BLaER1 (cell line): ENCODE measurements at regions not wholly inside any gene's neighbourhood (a gene's known extent, or its start where the extent isn't known, plus 50 kb on each side); places are given as distances from the start of the nearest gene placed in this dataset.
"Not testable (repeated sequence)": the region's sequence is repeated elsewhere in the genome, so short reads cannot be mapped to it uniquely, and the experiment has no call there.

Source experiments
- H3K27ac ChIP-seq: shearing (Covaris generic); formaldehyde crosslinking; 2 replicates; pipeline ENCODE4 v1.8.1; 2022
- H3K27me3 ChIP-seq: shearing (Covaris generic); formaldehyde crosslinking; 2 replicates; pipeline ENCODE4 v1.8.1; 2022
- H3K36me3 ChIP-seq: shearing (Covaris generic); formaldehyde crosslinking; 2 replicates; pipeline ENCODE4 v1.8.1; 2022
- H3K4me1 ChIP-seq: shearing (Covaris generic); formaldehyde crosslinking; 2 replicates; pipeline ENCODE4 v1.8.1; 2022
- H3K4me2 ChIP-seq: shearing (Covaris generic); formaldehyde crosslinking; 2 replicates; pipeline ENCODE4 v1.8.1; 2022
- H3K4me3 ChIP-seq: shearing (Covaris generic); formaldehyde crosslinking; 2 replicates; pipeline ENCODE4 v1.8.1; 2022
- H3K9ac ChIP-seq: shearing (Covaris generic); formaldehyde crosslinking; 2 replicates; pipeline ENCODE4 v1.8.1; 2022
- H3K9me3 ChIP-seq: shearing (Covaris generic); formaldehyde crosslinking; 2 replicates; pipeline ENCODE4 v1.8.1; 2022
- H4K20me1 ChIP-seq: shearing (Covaris generic); formaldehyde crosslinking; 2 replicates; pipeline ENCODE4 v1.8.1; 2022
- Cebpa-rat ChIP-seq: shearing (Covaris generic); IDR thresholded peaks from 2 replicates; pipeline ENCODE4 v1.8.1; 2022

DNA sequence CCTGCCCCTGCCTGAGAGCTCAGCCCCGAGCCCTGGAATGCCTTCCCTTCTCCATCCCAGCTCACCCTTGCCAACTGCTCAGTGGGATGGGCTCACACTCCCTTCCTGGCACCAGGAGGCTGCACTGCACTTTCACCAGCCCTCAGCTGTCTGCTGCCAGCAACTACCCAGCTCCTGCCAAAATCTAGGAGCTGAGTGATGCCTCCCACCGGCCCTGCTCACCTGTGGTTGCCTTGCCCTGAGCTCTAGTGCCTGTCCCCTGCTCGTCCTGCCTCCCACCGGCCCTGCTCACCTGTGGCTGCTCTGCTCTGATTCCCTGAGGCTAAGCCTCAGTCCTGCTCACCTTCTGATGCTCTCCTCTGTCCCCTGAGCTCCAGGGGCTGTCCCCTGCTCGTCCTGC, 119.8 kb downstream of the TMEM121 start:
- H3K9ac ChIP-seq = no peak overlapping the region
- H3K4me1 ChIP-seq = peaks cover 23% of the 10 kb centered on the region
- TF ChIP-seq Cebpa-rat = no peak
- H3K36me3 ChIP-seq = no peaks in the 10 kb centered on the region
- no peaks in the 10 kb centered on the region for H3K27me3 ChIP-seq
- H3K9me3 ChIP-seq = no peaks in the 10 kb centered on the region
- H3K4me2 ChIP-seq = no peak overlapping the region
- H3K27ac ChIP-seq = no peak overlapping the region
- H3K4me3 ChIP-seq = no peak overlapping the region
- H4K20me1 ChIP-seq = no peaks in the 10 kb centered on the region

- not testable (repeated sequence) for H3K9me3 ChIP-seq, H3K4me2 ChIP-seq, H4K20me1 ChIP-seq
Measured at GRCh38 chr14:105646711-105647281, 120.4 kb downstream of the TMEM121 start.

GRCh38 chr14:105647426-105647783, 121.0 kb downstream of the TMEM121 start:
- Histone ChIP-seq H3K4me1 (peaks cover 23% of the 10 kb centered on the region), H3K4me2 (peak overlapping the region; percentile 72; the same call in 1 of the 2 replicates)
- not testable (repeated sequence) for H3K27ac ChIP-seq, H4K20me1 ChIP-seq, H3K36me3 ChIP-seq, H3K9me3 ChIP-seq, H3K9ac ChIP-seq, H3K27me3 ChIP-seq, H3K4me3 ChIP-seq

More at GRCh38 chr14:105646711-105647281, 120.4 kb downstream of the TMEM121 start:
- H3K36me3 ChIP-seq, H3K27ac ChIP-seq, H3K9ac ChIP-seq, H3K4me3 ChIP-seq, H3K27me3 ChIP-seq: not testable (repeated sequence)
- H3K4me1 ChIP-seq = peaks cover 23% of the 10 kb centered on the region

GRCh38 chr14:105647784-105648608, 121.6 kb downstream of the TMEM121 start:
- Histone ChIP-seq H3K4me1 (peaks cover 23% of the 10 kb centered on the region), H3K9ac (no peak overlapping the region; the same call in 1 of the 2 replicates), H3K27me3 (no peaks in the 10 kb centered on the region), H3K4me3 (no peak overlapping the region), H3K36me3 (no peaks in the 10 kb centered on the region), H3K9me3 (no peaks in the 10 kb centered on the region), H4K20me1 (no peaks in the 10 kb centered on the region), H3K4me2 (peak overlapping the region; percentile 72), H3K27ac (no peak overlapping the region)
- no peak for TF ChIP-seq Cebpa-rat

DNA sequence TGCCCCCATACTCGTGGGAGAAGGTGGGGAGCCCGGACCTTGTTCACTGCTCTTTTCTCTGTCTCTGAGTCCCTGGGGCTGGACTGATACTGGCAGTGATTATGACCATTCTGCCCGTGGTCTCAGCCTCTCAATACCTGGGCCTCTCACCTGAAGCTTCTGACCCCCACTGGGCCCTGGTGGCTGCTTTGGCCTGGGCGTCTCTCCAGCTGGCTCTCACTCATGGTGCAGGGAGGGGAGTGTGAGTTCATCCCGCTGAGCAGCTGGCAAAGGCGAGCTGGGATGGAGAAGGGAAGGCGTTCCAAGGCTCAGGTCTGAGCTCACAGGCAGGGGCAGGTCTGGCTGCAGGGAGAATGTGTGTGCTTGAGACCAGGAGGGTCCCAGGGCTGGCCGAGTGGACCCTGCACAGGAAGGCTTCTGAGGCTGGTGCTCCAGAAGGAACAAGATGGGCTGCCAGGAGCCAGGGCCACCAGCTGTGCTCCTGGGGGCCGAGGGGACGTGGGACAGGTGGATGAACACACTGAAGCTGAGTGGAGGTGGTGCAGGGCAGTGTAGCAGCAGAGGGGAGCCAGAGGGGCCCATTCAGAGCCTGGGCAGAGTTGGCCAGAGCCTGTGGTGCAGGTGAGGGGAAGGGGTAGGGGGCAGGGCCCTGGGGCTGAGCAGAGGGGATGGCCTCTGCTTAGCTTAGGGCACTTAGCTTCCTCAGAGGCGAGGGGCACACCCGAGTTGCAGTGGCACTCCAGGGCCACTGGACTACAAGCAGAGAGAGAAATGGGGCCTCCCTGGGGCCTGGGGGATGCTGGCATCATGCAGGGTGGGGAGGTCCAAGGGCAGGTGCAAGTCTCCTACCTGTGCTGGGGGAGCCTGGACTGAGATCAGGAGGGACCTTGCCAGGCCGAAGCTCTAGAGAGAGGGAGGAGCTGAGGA, 122.5 kb downstream of the TMEM121 start:
- Histone ChIP-seq H3K4me2 (peak overlapping the region; percentile 72), H3K4me1 (peaks cover 23% of the 10 kb centered on the region)
- not testable (repeated sequence) for H3K4me3 ChIP-seq, H3K27me3 ChIP-seq, H3K36me3 ChIP-seq, H3K27ac ChIP-seq, H3K9me3 ChIP-seq, H3K9ac ChIP-seq, H4K20me1 ChIP-seq

GRCh38 chr14:105652317-105652716, 125.9 kb downstream of the TMEM121 start:
- H4K20me1 ChIP-seq, H3K27ac ChIP-seq, H3K36me3 ChIP-seq, H3K4me2 ChIP-seq, H3K27me3 ChIP-seq, H3K9ac ChIP-seq, H3K4me3 ChIP-seq, H3K9me3 ChIP-seq: not testable (repeated sequence)
- peaks cover 23% of the 10 kb centered on the region for H3K4me1 ChIP-seq

GRCh38 chr14:105653921-105654320, 127.5 kb downstream of the TMEM121 start:
- H3K27me3 ChIP-seq, H3K36me3 ChIP-seq, H3K4me3 ChIP-seq, H3K4me2 ChIP-seq, H3K4me1 ChIP-seq, H4K20me1 ChIP-seq, H3K27ac ChIP-seq, H3K9ac ChIP-seq: not testable (repeated sequence)
- H3K9me3 ChIP-seq = peaks cover 19% of the 10 kb centered on the region

- not testable (repeated sequence) for H3K36me3 ChIP-seq, H3K27ac ChIP-seq, H3K4me3 ChIP-seq, H3K27me3 ChIP-seq, H4K20me1 ChIP-seq, H3K4me2 ChIP-seq, H3K9ac ChIP-seq, H3K4me1 ChIP-seq
- H3K9me3 ChIP-seq = peaks cover 42% of the 10 kb centered on the region
Measured at GRCh38 chr14:105659255-105659654, 132.9 kb downstream of the TMEM121 start.

DNA sequence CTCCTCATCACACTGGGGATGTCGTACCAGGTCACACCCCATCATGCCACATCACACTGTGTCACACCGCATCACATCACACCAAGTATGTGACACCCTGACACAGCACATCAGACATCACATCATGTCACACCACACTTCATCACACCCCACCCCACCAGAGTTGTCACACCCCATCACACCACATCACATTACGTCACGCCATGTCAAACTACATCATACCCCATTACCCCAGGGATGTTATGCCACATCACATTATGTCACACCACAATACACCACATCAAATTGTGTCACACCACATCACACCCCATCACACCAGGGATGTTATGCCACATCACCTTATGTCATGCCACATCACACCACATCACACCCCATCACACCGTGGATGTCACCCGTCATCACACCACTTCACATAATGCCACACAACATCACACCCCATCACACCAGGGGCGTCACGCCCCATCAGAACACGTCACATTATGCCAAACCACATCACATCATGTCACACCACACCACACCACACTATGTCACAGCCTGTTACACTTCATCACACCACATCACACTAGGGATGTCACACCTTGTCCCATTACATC, 133.6 kb downstream of the TMEM121 start:
- TF ChIP-seq Cebpa-rat = no peak
- Histone ChIP-seq H3K27ac (no peak overlapping the region), H3K4me3 (no peak overlapping the region), H4K20me1 (no peaks in the 10 kb centered on the region), H3K4me1 (no peaks in the 10 kb centered on the region), H3K9ac (no peak overlapping the region), H3K27me3 (no peaks in the 10 kb centered on the region), H3K36me3 (no peaks in the 10 kb centered on the region), H3K9me3 (peaks cover 42% of the 10 kb centered on the region), H3K4me2 (no peak overlapping the region)
